HEK293T (cell line): ENCODE measurements at regions not wholly inside any gene's neighbourhood (a gene's known extent, or its start where the extent isn't known, plus 50 kb on each side); places are given as distances from the start of the nearest gene placed in this dataset.

Experiments
- BHLHE40 ChIP-seq: fragments of 450-650 bp; IDR thresholded peaks from 2 replicates; pipeline ENCODE4 v1.6.1; 2016; ENCODE audit warnings: mild to moderate bottlenecking, moderate library complexity, borderline replicate concordance
- ELF4 ChIP-seq: fragments of 450-650 bp; IDR thresholded peaks from 2 replicates; pipeline ENCODE4 v1.6.1; 2017; ENCODE audit warnings: antibody characterized with exemption
- FOXA1 ChIP-seq: fragments of 450-650 bp; IDR thresholded peaks from 2 replicates; pipeline ENCODE4 v1.6.1; 2016; ENCODE audit warnings: mild to moderate bottlenecking
- FOXK2 ChIP-seq: fragments of 450-650 bp; IDR thresholded peaks from 2 replicates; pipeline ENCODE4 v1.6.1; 2016; ENCODE audit warnings: mild to moderate bottlenecking
- FOXM1 ChIP-seq: fragments of 450-650 bp; IDR thresholded peaks from 2 replicates; pipeline ENCODE4 v1.6.1; 2017; ENCODE audit warnings: mild to moderate bottlenecking, borderline replicate concordance
- HDGF ChIP-seq: fragments of 450-650 bp; IDR thresholded peaks from 2 replicates; pipeline ENCODE4 v1.6.1; 2017; ENCODE audit warnings: antibody characterized with exemption, borderline replicate concordance
- L3MBTL2 ChIP-seq: fragments of 450-650 bp; conservative IDR thresholded peaks from 2 replicates; pipeline ENCODE4 v1.6.1; 2016; ENCODE audit warnings: mild to moderate bottlenecking
- LEF1 ChIP-seq: fragments of 450-650 bp; IDR thresholded peaks from 2 replicates; pipeline ENCODE4 v1.6.1; 2017; ENCODE audit warnings: mild to moderate bottlenecking, borderline replicate concordance
- SP1 ChIP-seq: fragments of 450-650 bp; IDR thresholded peaks from 2 replicates; pipeline ENCODE4 v1.6.1; 2017
- SUZ12 ChIP-seq: fragments of 450-650 bp; IDR thresholded peaks from 2 replicates; pipeline ENCODE4 v1.6.1; 2016; ENCODE audit warnings: mild to moderate bottlenecking
- TARDBP ChIP-seq: fragments of 450-650 bp; IDR thresholded peaks from 2 replicates; pipeline ENCODE4 v1.6.1; 2016
- TF ChIP-seq, protein P1 (sequence below): fragments of 450-650 bp; IDR thresholded peaks from 2 replicates; pipeline ENCODE4 v1.6.1; 2016

DNA sequence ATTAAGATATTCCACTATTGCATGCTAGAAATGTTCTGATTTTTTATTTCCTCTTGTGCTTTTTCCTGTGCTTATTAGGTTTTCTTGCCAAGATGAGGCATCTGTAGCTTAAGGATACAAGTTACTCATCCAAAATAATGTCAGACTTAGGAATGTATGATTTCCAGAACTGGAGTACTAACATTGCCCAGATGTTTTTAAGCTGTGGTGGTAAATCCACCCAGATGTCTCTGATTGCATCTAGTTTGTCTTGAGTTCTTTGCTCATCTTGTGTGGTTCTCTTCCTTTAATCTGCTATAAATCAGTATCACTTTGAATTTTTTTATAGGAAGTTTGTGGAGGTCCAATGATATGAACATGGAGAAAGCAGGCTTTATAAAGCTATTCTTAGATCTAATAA lies 337.5 kb upstream of the ZNF608 start:
- TF ChIP-seq, protein P1, sequence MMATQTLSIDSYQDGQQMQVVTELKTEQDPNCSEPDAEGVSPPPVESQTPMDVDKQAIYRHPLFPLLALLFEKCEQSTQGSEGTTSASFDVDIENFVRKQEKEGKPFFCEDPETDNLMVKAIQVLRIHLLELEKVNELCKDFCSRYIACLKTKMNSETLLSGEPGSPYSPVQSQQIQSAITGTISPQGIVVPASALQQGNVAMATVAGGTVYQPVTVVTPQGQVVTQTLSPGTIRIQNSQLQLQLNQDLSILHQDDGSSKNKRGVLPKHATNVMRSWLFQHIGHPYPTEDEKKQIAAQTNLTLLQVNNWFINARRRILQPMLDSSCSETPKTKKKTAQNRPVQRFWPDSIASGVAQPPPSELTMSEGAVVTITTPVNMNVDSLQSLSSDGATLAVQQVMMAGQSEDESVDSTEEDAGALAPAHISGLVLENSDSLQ, result no peak
- TF ChIP-seq L3MBTL2 (no peak), LEF1 (no peak), FOXA1 (no peak), ELF4 (no peak), SP1 (no peak), TARDBP (no peak), SUZ12 (no peak), FOXM1 (no peak), BHLHE40 (no peak), FOXK2 (no peak), HDGF (no peak)
